AG04450 (cell line): ENCODE measurements at regions not wholly inside any gene's neighbourhood (a gene's known extent, or its start where the extent isn't known, plus 50 kb on each side); places are given as distances from the start of the nearest gene placed in this dataset.

Experiments
- CTCF ChIA-PET: fragments of 300-600, 350-600 bp; formaldehyde crosslinking; extraction: SDS; loops from one replicate; lab custom pipeline; 2022; ENCODE audit warnings: antibody characterized with exemption, inconsistent platforms; lab: Charles Lee
- POLR2A ChIA-PET: fragments of 350-600 bp; formaldehyde crosslinking; extraction: SDS; loops from one replicate; lab custom pipeline; 2021; ENCODE audit warnings: antibody characterized with exemption, inconsistent platforms; lab: Yijun Ruan, JAX
- DNase-seq: peaks from one replicate; pipeline ENCODE4 v3.0.0-alpha.2; 2011; ENCODE audit warnings: low read depth, low spot score
- H3K27ac ChIP-seq: one replicate; pipeline ENCODE4 v1.5.1; 2012; ENCODE audit warnings: low read depth, low read length, control low read depth
- H3K27me3 ChIP-seq: one replicate; pipeline ENCODE4 v1.6.0; 2012; ENCODE audit warnings: low read length; ENCODE audit not compliant: control insufficient read depth, insufficient read depth
- H3K4me3 ChIP-seq: 2 replicates; pipeline ENCODE4 v1.5.1; 2011; ENCODE audit warnings: mild to moderate bottlenecking, low read depth, low read length, control low read depth
- H3K9me3 ChIP-seq: 2 replicates; pipeline ENCODE4 v1.5.1; 2012; ENCODE audit warnings: low read length; ENCODE audit not compliant: control insufficient read depth, insufficient read depth
- TF ChIP-seq, protein P1 (sequence below): IDR thresholded peaks from 2 replicates; pipeline ENCODE4 v1.5.1; 2011; ENCODE audit warnings: low read depth, low read length, control low read depth, inconsistent platforms

GRCh38 chr7:112873831-112874553, 83.8 kb upstream of the TMEM168 start:
- TF ChIP-seq, protein P1, sequence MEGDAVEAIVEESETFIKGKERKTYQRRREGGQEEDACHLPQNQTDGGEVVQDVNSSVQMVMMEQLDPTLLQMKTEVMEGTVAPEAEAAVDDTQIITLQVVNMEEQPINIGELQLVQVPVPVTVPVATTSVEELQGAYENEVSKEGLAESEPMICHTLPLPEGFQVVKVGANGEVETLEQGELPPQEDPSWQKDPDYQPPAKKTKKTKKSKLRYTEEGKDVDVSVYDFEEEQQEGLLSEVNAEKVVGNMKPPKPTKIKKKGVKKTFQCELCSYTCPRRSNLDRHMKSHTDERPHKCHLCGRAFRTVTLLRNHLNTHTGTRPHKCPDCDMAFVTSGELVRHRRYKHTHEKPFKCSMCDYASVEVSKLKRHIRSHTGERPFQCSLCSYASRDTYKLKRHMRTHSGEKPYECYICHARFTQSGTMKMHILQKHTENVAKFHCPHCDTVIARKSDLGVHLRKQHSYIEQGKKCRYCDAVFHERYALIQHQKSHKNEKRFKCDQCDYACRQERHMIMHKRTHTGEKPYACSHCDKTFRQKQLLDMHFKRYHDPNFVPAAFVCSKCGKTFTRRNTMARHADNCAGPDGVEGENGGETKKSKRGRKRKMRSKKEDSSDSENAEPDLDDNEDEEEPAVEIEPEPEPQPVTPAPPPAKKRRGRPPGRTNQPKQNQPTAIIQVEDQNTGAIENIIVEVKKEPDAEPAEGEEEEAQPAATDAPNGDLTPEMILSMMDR: no peak
- ChIA-PET POLR2A (no interaction called here), CTCF (no interaction called here)
- H3K4me3 ChIP-seq: no peak overlapping the region
- H3K27me3 ChIP-seq: no peaks in the 10 kb centered on the region
- H3K9me3 ChIP-seq: peaks cover 1% of the 10 kb centered on the region; the same call in 1 of the 2 replicates
- H3K27ac ChIP-seq: no peak overlapping the region
- no peak for DNase-seq

GRCh38 chr7:112869111-112869774, 79.0 kb upstream of the TMEM168 start:
- peaks cover 2% of the 10 kb centered on the region; the same call in 1 of the 2 replicates for H3K9me3 ChIP-seq
- no peak overlapping the region for H3K4me3 ChIP-seq
- peak; percentile 1 for DNase-seq
- CTCF ChIA-PET: interaction anchor here (0.7 to 2.5 kb wide), 14 partner anchors 9 to 1118 kb away, joined by 3 to 16 read pairs (median 4); no protein-coding TSS in a partner anchor
- no peaks in the 10 kb centered on the region for H3K27me3 ChIP-seq
- no peak overlapping the region for H3K27ac ChIP-seq
- TF ChIP-seq, protein P1: peak; percentile 81
- POLR2A ChIA-PET: no interaction called here

DNA sequence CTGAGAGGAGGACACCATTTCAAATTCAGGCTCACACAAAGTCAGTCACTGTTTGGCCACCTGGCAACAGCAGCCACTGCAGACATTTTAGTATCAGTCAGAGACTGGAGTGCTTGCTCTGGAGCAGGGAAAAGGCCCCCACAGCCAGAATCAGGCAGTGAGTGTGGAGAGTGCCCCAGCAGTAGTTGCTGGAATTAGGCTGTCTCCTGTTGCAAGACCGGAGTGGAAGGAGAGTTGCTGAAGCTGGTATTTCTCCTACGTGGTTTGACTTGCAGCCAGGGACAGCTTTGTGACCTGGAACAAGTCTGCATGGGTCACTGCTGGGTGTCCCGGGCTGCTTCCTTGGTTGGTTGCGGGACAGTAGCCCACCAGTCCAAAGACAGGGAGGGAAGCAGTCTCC, 78.4 kb upstream of the TMEM168 start:
- TF ChIP-seq, protein P1: no peak
- no peak for DNase-seq
- no peak overlapping the region for H3K4me3 ChIP-seq
- H3K9me3 ChIP-seq: peaks cover 2% of the 10 kb centered on the region; the same call in 1 of the 2 replicates
- no peaks in the 10 kb centered on the region for H3K27me3 ChIP-seq
- H3K27ac ChIP-seq: no peak overlapping the region
- CTCF ChIA-PET: interaction anchor here (0.7 to 2.5 kb wide), 8 partner anchors 9 to 106 kb away, joined by 3 to 16 read pairs (median 4); no protein-coding TSS in a partner anchor
- POLR2A ChIA-PET: no interaction called here

DNA sequence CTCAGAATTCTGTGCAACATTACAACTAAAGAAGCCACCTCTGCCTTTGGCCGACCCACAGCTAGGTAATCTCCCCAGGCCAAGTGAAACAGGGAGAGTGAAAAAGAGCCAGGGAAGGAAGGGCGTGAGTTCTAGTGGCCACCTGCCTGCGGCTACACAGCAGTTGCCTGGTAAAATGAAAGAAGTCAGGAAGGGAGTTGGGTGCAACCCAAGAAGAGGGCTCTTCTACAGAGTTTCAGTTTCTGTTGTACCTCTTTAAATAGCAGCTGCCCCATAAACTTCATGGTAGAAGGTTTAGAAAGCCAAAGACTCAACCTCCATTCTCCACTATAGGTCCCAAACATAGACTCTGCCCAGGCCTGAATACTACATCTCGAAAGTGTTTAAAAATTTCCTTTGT, 76.2 kb upstream of the TMEM168 start:
- CTCF ChIA-PET: interaction anchor here (0.6 kb wide), 1 partner anchor 233 kb away, joined by 3 read pairs; no protein-coding TSS in a partner anchor
- DNase-seq: no peak
- Histone ChIP-seq H3K27me3 (no peaks in the 10 kb centered on the region), H3K9me3 (peaks cover 2% of the 10 kb centered on the region; the same call in 1 of the 2 replicates), H3K4me3 (no peak overlapping the region), H3K27ac (no peak overlapping the region)
- POLR2A ChIA-PET: no interaction called here
- TF ChIP-seq, protein P1: no peak

DNA sequence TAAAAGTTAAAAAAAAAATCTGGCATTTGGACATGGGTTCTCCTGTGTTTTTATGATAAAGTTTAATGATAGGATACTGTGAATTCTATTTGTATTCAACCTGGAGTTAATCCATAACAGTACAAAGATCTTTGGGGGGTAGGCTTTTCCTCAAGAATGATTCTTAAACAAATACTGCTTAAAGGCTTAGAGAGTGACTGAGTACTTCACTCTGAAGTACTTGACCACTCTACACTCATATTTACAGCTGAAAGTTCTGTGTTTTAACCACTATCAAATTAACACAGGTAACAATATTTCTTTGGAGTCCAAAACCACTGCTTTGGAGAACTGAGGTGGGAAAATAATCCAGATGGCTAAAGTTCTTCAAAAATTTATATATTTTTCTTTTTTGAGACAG, 74.2 kb upstream of the TMEM168 start:
- Histone ChIP-seq H3K27ac (no peak overlapping the region), H3K9me3 (peaks cover 2% of the 10 kb centered on the region; the same call in 1 of the 2 replicates), H3K4me3 (no peak overlapping the region), H3K27me3 (no peaks in the 10 kb centered on the region)
- TF ChIP-seq, protein P1: no peak
- CTCF ChIA-PET: no interaction called here
- DNase-seq: no peak
- POLR2A ChIA-PET: no interaction called here
